IPS-NIHi11 (cell line): ENCODE measurements at regions not wholly inside any gene's neighbourhood (a gene's known extent, or its start where the extent isn't known, plus 50 kb on each side); places are given as distances from the start of the nearest gene placed in this dataset.

Source experiments
- DNase-seq: peaks from one replicate; pipeline ENCODE4 v3.0.0; 2012; ENCODE audit warnings: mixed read lengths, low spot score

GRCh38 chr2:150783015-150783414 lies 295.5 kb upstream of the RND3 start:
- no peak for DNase-seq

GRCh38 chr2:150782613-150783012 lies 295.1 kb upstream of the RND3 start:
- no peak for DNase-seq

GRCh38 chr2:150781142-150781541 lies 293.7 kb upstream of the RND3 start:
- no peak for DNase-seq

GRCh38 chr2:150778828-150779227 lies 291.4 kb upstream of the RND3 start:
- DNase-seq: no peak

- DNase-seq: no peak
These were observed 282.0 kb upstream of the RND3 start for GRCh38 chr2:150769421-150769820.

- DNase-seq: no peak
These were observed 280.7 kb upstream of the RND3 start for GRCh38 chr2:150767991-150768746.

- no peak for DNase-seq
These were observed 275.1 kb upstream of the RND3 start for GRCh38 chr2:150762571-150762970.

GRCh38 chr2:150759531-150759930 lies 272.1 kb upstream of the RND3 start:
- DNase-seq: no peak

- no peak for DNase-seq
These were observed 271.6 kb upstream of the RND3 start for GRCh38 chr2:150759106-150759505.

GRCh38 chr2:150752229-150752628 lies 264.8 kb upstream of the RND3 start:
- no peak for DNase-seq

GRCh38 chr2:150750720-150751119 lies 263.3 kb upstream of the RND3 start:
- no peak for DNase-seq

- no peak for DNase-seq
These were observed 254.6 kb upstream of the RND3 start for GRCh38 chr2:150742094-150742493.

- DNase-seq: peak; percentile 36
These were observed 248.5 kb upstream of the RND3 start for GRCh38 chr2:150735894-150736498.

GRCh38 chr2:150733051-150733618 lies 245.7 kb upstream of the RND3 start:
- DNase-seq: no peak

- no peak for DNase-seq
These were observed 245.0 kb upstream of the RND3 start for GRCh38 chr2:150732491-150732890.

- no peak for DNase-seq
These were observed 244.6 kb upstream of the RND3 start for GRCh38 chr2:150732064-150732463.

GRCh38 chr2:150729495-150729955 lies 242.1 kb upstream of the RND3 start:
- DNase-seq: no peak

- no peak for DNase-seq
These were observed 230.8 kb upstream of the RND3 start for GRCh38 chr2:150718280-150718679.

GRCh38 chr2:150716186-150716585 lies 228.7 kb upstream of the RND3 start:
- no peak for DNase-seq

- no peak for DNase-seq
These were observed 228.0 kb upstream of the RND3 start for GRCh38 chr2:150715501-150715900.

- DNase-seq: no peak
These were observed 223.4 kb upstream of the RND3 start for GRCh38 chr2:150710916-150711315.

GRCh38 chr2:150710041-150710440 lies 222.6 kb upstream of the RND3 start:
- no peak for DNase-seq

GRCh38 chr2:150706561-150706960 lies 219.1 kb upstream of the RND3 start:
- no peak for DNase-seq
